GM18519 (cell line): ENCODE measurements at regions not wholly inside any gene's neighbourhood (a gene's known extent, or its start where the extent isn't known, plus 50 kb on each side); places are given as distances from the start of the nearest gene placed in this dataset.

Experiments used
- ATAC-seq: cut with Tn5 transposase; IDR thresholded peaks from one replicate; pipeline ENCODE4 v1.9.1; 2021; ENCODE audit warnings: mild to moderate bottlenecking, moderate library complexity; ENCODE audit not compliant: unreplicated experiment, low FRiP score

DNA sequence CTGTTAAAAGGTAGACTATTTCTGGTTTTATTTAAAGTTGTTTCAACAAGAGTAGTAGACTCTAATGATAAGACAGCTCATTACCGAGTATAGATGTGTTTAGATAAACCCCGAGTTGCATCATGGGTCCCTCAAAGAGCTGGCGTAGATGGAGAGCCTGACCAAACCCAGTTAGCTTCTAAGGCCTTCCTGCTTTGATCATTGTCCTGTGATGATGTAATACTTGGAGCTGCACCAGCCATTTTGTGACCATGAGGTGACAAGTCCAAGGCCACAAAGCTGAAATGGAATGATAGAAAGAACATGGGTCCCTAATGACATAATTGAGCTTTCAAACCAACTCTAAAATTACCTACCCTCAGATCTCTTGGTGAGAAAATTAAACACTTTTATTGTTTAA lies 66.6 kb upstream of the TAB3 start:
- ATAC-seq = no peak

DNA sequence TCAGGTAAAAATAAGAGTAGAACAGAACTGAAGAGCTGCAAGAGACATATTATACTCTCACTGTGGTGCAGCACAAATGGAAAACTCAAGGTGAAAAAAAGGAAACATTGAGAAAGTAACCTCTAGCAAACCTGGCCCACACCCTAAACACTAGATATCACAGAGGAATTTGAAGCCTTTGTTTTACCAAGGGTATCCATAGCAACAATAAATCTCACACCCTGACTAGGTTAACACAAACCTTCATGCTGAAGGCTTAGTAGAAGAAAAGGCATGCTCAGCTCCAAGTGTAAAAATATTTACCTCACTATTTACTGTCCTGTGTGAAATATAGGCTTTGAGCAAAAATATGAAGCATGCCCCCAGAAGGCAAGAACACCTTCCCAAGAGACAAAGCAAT lies 61.9 kb upstream of the TAB3 start:
- ATAC-seq = no peak

DNA sequence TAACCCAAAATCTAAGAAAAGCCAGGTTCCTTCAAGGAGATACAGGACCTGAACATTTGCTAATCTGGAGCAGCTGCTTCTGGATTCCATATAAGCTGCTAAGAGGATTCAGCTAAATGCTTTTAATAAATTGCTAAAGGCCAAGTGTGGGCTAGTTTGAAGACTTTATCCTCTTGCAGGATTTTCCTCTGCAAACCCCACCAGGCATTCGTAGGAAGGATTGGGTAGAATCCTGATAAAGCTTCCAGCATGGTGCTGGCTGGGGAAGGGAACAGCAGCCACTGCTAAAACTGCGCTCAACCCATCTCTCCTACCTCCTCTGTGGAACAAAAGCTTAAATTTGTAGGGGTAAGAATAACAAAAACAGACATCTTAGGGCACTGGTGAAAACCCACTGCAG lies 61.3 kb upstream of the TAB3 start:
- no peak for ATAC-seq

DNA sequence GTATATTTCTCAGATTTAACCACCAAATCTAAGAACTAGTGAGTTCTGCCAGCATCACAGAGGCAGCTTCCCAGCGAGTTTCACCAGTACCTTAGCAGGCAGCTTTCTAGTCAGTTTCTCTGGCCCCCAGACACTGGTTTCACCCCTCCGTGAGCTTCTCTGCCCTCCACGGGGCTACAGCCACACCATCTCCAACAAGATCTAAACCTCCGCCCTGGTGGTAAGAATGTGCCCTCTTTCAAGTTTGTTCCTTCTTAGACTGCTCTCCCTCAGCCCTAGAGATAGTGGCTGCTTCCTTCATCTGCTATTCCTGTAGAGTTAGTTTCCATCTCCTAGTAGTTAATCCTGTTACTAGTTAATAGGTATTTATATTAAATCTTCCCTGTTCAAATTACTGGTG lies 60.5 kb upstream of the TAB3 start:
- no peak for ATAC-seq

DNA sequence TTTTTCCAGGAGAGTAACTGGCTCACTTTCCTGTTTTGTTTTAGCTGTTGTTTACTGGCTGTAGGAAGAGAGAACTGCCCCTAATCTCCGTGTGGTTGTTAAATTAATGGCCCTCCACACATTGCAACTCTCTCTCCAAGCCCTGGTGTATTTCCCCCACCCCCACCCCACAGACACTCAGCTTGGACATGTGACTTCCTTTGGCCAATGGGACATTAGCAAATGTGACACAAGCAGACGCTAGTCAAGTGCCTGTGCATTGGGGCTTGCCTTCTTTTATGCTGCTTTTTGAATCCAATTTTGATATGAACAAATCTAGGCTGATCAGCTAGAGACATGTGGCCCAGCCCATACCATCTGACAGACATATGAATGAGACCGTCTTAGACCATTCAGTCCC lies 59.6 kb upstream of the TAB3 start:
- no peak for ATAC-seq

DNA sequence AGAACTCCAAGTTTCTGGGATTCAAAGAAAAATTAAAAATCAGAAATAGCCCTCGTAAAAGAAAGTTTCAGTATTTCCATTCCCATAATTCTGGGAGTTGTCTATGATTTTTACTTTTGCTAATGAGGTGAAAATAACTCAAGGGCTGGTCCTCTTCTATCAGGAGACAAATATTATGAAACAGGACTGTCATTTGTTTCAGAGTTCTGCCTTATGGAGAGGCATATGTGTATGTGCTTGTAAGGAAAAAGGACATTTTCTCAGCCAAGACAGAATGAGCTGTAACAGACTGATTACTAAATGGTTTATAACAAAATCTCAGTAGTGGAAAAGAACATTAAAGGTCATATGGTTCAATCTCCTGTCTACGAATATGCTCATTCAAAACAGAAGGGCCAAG lies 59.0 kb upstream of the TAB3 start:
- ATAC-seq = no peak

DNA sequence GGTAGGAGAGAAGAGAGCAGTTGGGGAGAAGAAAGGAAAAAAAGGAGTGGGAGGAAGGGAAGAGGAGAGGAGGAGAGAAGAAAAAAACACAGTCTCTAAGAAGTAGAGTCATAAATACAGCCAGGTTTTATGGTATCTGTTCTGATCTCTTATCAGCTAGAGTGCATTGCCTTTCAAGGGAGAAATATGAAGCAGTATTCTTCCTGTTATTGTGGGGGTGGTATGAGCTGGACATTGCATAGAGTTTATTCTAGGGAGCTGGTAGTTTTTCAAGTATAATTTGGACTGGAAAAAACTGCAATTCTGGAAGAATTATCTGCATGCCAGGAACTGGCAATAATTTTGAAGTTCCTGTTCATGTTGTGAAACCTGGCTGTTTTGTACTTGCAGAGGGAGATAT lies 54.9 kb upstream of the TAB3 start:
- no peak for ATAC-seq

DNA sequence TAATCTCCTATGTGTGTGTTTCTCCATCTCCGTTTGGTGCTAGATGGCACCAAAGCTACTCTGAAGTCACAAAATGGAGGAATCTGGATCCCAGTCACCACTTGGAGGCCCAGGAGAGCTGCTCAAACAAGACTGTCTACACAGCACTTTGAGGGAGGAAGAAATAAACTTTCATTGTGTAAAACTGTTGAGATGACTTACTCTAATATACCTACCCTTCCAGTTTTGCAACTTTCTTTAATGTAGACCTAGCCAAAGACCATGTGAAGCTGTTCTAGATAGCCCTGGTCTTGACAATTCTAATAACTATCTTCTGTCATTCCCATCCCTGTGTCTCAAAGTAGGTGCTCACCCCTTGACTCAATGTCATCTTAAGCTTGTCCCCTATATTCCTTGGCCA lies 52.8 kb upstream of the TAB3 start:
- ATAC-seq = no peak

DNA sequence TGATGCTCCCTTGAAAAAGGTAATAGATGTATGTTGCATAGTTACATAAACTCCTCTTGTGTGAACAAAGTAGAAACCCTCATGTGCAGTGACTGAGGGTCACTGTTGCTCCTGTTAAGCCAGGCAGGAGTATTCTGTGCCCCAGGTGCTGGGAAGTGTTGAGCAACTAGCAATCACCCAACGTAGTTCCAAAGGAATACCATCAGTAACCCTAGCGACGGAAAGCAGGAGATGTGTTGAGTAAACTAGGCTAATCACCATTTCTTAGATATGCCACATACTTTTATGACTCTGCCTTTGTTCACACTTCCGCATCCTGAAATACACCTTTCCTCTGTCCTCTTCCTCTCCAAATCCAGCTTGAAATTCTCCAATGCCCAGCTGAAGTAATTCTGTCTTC lies 50.9 kb upstream of the TAB3 start:
- ATAC-seq = no peak
